Occipital lobe (tissue), 1 donor: ENCODE measurements at regions not wholly inside any gene's neighbourhood (a gene's known extent, or its start where the extent isn't known, plus 50 kb on each side); places are given as distances from the start of the nearest gene placed in this dataset.
"Not testable (repeated sequence)": the region's sequence is repeated elsewhere in the genome, so short reads cannot be mapped to it uniquely, and the experiment has no call there.

Source experiments
- DNase-seq: peaks from one replicate; lab custom pipeline; 2025; lab: John Stamatoyannopoulos, UW

DNA sequence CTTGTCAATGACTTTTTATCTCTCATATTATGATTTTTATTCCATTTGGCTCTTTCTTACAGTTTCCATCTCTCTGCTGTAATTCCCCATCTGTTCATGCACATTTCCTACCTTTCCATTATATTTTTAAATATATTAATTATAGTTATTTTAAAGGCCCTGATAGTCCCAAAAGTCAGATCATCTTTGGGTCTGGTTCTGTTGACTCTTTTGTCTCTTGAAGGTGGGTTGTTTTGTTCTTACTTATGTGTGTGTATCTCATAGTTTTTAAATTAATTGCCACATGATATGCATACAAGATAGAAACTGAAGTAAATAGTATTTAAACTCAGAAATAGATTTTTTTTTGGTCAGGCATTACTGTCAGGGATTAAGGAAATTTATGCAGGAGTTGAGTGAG is 178.0 kb upstream of the AJAP1 start:
- no peak for DNase-seq

DNA sequence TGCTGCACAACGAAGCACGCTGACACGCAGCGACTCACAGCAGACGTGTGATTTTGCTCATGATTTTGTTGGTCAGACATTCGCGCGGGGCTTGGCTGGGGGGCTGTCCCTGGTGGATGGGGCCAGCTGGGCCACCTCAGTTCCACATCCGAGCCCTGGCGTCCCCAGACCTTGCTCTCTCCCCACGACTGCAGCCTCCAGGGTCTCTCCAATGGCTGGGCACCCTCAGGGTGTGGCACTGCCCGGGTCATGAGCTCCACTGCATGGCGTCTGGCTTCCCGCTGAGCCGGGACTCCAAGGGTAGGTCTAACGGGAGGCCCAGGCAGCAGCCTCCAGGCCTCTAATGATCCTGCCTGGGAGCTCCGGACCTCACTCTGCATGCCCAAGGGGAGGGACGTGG is 173.0 kb upstream of the AJAP1 start:
- DNase-seq: no peak

DNA sequence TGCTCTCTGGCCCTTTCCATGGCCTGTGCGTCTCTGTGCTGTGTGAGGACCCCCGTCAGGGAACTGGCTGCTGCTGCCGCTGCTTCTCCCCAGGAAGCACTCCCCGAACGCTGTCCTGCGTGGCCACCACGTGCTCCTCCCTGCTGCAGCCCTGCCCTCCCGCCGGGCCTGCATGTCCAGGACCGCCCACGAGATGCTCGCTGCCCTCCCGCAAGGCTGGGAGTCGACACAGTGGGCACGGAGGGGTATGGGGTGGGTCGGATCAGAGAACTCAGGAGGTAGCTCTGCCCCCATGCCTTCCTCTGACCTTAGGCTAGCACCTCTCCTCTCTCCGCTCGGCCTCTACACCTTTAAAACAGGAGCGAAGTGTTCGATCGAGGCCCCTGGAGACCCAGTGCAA is 171.9 kb upstream of the AJAP1 start:
- DNase-seq: no peak

DNA sequence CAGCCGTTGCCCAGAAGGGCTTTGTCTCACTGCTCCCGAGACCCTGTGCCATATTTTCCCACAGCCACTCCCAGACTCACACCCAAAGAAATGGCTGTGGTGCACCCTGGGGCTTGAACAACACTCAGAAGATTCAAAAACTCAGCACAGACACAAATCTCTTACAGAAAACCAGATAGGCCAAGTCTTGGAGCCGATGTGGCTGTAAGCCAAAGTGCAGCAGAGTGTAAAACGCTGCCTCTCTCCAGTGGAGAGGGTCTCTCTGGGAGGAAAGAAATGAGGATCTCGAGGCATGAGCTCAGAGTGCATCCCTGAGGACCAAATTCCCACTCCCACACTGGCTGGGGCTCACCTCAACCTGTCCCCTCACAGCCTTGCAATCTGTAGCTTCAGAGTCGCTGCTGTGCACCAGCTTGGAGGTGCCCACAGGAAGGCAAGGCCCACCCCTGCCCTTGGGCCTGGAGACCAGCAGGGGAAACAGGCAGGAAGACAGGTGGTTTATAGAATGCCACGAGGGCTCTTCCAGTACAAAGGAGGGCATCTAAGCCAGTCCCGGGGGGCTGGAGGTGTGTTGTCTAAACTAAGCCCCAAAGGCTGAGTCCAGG is 171.3 kb upstream of the AJAP1 start:
- DNase-seq: no peak

DNA sequence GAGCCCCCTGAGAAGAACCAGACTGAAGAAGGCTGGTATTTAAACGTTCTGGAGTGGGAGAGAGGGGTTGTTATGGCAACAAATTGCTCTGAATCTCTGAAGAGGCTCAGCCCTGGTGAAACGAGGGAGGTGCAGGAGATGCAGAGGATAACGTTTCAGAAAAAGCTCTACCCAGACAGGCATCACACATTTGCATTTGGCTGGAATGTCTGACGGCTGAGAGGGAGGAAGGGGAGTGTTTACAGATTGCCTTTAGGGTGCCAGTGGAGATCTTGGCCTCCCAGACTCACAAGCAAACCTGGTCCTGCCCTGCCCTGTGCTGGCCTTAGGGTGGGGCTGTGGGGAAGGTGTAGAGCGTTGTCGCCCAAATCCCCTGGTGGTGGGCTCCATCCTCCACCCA is 169.0 kb upstream of the AJAP1 start:
- DNase-seq: peak; percentile 13

DNA sequence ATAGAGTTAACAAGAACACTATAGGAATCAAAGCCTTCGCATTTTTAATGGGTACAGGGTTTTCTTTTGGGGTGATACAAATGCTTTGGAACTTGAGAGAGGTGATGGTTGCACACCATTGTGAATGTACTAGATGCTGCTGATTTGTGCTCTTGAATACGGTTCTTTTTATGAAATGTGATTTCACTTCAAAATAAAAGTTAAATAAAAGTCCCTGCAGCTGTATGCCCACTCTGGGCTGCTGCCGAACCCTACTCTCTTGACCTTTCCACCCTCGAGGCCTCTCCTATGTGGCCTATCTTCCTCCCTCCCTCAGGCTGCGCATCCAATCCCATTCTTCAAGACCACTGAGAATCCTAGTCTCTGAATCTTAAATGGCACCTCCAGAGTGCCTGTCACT is 168.5 kb upstream of the AJAP1 start:
- DNase-seq: no peak

DNA sequence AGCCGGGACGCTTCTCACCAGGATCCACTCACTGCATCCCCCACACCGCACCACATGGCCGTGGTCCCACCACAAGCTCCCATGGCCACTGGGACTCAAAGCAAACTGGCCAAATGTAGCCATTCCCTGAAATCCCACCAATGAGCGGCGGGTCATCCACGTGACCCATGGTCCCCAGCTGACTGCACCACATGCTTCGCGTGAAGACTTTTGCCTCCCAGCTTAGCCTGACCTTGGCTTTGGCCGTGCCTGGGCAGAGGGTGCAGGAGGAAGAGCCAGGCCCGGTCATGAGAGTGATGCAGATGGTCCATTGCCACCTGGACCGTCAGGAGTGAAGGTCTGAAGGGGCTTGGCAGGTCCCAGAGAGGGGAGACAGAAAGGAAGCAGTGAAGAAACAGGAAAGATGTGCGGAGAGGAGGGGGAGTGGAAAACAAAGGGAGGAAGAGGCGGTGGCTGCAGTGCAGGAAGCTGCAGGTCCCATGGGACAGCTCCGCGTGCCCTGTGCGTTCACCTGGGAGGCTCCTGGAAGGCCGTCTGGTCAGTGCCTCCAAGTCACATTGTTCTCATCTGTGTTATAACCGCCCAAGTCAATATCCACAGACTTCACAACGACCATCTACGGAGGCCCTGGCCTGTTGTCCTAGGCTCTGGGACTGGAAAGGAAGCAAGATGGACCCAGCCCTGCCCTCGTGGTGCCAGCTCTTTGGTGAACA is 167.8 kb upstream of the AJAP1 start:
- no peak for DNase-seq

DNA sequence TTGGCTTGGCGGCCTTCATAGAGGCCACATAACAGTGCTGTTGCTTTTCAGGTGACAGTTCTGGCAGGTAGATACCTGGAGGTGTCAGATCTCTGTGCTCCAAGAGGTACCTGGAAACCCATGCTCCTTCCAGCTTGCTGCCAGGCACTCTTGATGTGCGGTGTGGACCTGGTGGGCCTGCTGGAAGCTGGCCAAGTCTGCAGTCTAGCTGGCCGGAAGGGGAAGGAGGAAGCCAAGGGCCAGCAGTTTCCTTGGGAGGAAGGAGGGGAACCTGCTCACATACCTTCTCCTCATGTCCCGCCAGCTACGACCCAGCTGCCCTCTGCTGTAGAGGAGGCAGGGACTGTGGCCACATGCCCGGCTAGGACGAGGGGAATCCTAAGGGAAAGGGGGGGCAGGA is 166.4 kb upstream of the AJAP1 start:
- DNase-seq: no peak

DNA sequence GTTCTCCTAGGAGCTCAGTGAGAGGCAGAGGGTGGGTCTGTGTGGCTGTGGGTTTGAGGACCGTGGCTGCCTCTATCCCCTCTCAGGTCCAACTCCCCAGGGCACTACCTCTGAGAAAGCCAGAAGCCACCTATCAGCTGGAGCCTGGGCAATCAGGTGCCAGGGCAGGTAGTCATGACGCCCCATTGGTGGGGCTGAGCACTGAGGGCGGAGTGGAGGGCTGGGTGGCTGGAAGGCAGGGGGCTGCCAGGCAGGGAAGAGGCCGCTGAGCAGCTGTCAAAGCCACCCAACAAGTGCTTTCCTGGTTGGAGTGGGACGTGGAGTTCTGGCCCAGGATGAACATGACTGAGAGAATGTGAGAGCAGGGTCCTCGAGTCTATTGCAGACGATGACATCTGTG is 164.9 kb upstream of the AJAP1 start:
- no peak for DNase-seq

DNA sequence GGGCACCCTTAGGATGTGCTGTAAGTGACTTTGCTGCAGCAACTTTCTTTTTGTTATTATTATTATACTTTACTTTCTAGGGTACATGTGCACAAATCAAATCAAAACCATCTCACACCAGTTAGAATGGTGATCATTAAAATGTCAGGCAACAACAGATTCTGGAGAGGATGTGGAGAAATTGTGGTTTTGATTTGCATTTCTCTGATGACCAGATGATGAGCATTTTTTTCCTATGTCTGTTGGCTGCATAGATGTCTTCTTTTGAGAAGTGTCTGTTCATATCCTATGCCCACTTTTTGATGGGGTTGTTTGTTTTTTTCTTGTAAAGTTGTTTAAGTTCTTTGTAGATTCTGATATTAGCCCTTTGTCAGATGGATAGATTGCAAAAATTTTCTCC is 164.4 kb upstream of the AJAP1 start:
- not testable (repeated sequence) for DNase-seq

DNA sequence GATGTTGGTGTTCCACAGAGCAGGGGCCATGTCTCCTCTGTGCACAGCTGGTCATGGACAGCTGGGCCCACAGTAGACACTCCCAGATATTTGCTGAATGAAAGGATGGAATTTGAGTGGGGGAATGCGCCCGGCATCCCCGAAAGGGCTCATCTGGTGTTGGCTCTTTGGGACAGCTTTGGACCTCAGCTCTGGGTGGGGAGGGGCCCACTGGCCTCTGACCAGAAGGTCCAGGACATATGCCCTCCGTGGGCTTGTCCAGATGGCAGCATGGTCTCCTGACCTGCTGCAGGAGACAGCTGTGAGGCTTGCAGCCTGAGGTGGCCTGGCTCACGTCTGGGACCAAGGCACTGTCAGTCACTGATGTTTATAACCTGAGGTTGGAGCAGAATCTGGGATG is 160.4 kb upstream of the AJAP1 start:
- no peak for DNase-seq

DNA sequence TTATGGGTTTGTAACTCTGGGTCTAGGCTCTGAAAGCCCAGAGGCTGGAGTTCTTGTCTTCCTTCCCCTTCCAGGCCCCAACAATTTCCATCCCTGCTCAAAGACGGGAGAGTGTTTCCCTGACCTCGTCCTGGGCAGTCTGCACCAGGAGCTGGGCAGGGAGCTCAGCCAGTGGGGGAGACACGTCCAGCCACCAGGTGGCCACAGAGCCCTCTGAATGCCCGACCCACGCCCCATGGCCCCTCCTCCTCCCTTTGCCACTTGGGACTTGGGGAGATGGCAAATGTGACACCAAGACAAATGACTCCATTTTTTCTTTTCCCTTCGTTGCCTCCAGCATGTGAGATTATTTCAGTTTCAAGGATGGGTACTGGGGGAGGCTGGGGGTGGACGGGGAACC is 159.9 kb upstream of the AJAP1 start:
- no peak for DNase-seq

DNA sequence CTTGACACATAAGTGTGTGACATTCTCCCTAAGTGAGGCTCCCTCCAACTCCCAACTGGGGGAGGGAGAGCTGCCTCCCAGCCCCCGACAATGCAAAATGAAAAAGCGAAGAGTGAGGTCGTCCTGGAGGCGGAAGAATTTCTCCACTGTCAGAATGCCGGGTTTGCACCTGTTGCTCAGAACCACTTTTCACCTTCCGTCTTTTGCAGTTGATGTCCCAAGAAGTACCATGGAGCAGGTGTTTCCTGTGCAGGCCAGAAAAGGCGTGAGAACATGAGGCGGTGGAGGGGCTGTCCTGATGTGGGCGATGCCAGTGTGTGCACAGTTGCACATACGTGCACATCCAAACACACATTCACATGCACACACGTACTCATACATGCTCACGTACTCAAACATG is 158.6 kb upstream of the AJAP1 start:
- no peak for DNase-seq

DNA sequence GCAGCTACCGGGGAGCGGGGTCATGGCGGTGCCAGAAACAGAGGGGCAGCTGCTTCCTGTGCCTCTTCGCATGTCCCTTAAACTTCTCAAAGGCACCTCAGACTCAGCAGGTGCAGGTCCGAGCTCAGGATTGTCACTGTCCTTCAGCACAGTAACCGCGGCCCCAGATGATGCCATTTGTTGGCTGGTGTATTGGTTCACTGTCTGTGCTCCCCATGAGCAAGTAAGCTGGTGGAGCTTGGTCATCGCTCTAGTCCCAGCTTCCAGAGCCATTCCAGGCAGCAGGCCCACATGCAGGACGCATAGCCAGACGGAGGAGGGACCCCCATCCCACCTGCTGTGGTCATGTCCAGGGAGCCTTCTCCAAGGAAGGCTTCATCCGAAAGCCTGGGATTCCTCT is 154.0 kb upstream of the AJAP1 start:
- DNase-seq: no peak

DNA sequence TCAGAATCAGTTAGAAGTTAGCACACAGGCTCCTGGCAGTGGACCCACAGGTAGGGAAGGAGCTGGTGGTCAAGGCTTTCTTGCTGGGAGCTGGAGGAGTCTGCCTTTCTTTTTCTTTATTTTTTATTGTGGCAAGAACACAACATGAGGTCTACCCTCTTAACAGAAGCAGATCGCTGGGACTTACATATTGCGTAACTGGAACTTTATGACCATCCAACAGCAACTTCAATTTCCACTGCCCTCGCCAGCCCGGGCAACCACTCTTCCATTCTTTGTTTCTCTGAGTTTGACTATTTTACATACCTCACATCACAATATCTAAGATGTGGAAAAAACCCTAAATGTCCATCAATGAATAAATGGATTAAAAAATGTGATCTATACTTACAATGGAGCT is 147.8 kb upstream of the AJAP1 start:
- no peak for DNase-seq

DNA sequence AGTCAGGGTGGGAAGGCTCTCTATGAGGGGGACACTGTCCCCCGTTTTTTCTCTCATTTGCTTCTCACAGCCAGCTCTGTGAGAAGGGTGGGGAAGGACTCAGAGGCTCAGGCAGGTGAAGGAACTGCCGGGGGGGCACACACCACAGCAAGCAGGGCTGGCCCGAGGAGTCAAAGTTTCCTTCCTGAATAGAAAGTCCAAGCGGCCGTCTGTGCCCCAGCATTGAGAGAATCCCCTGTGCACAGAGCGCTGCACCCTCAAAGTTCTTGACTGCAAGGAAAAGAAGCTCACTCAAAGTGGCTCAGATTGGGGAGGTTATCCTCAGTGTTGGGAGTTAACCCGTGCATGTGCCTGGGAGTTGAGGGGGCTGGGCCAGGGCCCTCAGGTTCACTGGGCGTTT is 145.2 kb upstream of the AJAP1 start:
- DNase-seq: no peak

DNA sequence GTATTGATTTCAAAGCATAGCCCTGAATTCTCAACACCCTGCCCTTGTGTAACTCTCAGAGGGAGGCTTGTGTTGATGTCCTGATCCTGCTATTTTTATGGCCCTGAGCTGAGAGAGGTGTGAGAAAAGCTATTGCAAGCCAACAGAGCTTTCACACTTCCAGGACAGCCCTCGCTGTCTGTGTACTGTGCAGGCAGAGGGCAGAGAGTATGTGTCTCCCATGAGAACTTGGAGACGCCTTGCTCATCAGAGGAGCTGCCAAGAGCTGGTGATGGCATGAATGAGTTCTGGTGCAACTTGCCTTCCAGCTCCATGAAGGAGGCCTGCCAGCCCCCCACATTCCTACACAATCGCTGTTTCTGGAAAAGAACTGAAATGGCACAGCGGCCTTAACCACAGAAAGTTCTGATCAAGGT is 144.1 kb upstream of the AJAP1 start:
- peak; percentile 61 for DNase-seq

DNA sequence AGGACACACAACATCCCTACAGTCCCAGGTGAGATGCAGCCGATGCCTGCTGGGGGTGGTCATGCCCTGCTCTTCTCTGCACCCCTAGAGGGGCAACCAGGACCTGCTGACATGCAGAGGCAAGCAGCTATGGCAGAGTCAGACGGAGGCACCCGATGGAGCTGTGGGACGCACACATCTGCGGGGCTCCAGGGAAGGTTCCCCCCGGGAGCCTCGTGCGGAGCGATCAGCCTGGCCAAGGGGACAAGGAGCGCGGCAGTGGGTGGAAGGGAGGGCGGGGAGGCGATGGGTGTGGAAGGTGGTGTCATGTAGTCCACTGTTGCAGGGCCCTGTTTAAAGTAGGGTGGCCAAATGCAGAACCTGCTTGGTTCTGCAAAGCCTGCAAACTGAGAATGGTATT is 143.0 kb upstream of the AJAP1 start:
- DNase-seq: no peak

DNA sequence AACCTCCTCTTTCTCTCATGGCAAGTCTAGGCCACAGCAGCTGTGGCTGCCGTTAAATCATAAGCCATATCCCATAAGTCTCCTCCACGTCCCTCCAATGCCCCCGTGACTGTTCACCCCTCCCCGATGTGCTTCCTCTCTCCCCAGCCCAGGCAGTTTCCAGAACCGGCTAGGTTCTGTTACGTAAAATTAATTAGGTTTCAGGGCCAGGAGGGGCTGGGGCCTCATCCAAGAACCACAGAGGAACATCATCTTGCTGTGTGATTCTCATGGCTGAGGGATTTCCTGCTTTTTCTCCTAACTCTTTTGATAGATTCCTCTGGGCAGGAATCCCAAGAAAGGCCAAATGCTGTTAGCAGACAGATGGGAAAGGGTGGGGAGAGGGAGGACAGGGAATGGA is 141.8 kb upstream of the AJAP1 start:
- no peak for DNase-seq

DNA sequence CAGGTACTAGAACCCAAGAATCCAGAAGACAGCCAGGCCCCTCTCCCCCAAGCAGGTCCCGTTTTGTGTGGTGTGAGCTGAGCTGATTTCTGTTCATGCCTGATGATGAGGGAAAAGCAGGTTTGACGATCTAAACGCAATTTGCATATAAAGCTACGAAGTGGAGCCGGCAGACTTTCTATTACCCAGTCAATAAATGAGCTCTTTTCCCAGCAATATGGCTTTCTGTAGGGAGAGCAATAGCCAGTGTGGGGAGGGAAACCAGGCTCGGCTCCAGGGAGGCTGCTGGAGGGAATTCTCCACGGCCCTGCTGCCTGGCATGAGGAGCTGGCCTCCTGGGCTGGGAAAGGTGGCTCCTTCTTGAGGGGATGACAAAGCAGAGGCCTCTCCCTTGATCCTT is 140.7 kb upstream of the AJAP1 start:
- no peak for DNase-seq

DNA sequence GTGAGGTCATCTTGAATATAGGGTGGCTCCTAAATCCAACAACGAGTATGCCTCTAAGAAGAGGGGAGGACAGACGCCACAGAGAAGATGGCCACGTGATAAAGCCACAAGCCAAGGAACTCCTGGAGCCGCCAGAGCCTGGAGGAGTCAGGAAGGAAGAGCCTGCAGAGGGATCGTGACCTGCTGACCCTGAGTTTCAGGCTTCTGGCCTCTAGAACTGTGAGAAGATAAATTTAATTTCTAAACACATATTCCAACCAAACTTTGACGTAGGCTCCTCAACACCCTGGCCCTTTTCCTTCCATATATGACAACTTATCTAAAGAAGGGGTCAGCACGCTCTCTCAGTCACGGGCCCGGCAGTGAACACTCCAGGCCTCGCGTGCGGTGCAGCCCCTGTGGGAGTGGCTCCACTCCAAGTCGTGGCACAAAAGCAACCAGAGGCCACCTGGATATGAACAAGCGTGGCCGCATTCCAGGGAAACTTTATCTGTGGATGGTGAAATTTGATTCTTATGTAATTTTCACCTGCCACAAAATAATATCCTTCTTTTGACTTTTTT is 138.6 kb upstream of the AJAP1 start:
- no peak for DNase-seq

DNA sequence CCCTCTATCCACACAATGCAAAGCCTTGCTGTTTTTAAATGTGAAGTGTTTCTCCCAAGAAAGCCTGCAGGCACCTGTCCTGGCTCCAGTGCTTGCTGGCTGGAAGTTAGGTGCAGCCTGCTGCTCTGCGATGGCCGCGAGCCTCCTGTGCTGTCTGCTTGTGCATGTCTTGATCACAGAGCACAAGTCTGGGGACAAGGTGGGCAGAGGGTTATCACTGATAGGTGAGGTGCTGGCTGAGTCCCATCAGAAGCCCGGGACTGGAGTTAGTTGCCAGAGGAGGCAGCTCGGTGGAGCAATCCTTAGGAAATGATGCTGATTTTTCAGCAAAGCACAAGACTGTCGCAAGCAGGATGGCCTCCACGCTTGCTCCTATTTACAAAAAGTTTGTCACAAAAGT is 137.8 kb upstream of the AJAP1 start:
- no peak for DNase-seq

DNA sequence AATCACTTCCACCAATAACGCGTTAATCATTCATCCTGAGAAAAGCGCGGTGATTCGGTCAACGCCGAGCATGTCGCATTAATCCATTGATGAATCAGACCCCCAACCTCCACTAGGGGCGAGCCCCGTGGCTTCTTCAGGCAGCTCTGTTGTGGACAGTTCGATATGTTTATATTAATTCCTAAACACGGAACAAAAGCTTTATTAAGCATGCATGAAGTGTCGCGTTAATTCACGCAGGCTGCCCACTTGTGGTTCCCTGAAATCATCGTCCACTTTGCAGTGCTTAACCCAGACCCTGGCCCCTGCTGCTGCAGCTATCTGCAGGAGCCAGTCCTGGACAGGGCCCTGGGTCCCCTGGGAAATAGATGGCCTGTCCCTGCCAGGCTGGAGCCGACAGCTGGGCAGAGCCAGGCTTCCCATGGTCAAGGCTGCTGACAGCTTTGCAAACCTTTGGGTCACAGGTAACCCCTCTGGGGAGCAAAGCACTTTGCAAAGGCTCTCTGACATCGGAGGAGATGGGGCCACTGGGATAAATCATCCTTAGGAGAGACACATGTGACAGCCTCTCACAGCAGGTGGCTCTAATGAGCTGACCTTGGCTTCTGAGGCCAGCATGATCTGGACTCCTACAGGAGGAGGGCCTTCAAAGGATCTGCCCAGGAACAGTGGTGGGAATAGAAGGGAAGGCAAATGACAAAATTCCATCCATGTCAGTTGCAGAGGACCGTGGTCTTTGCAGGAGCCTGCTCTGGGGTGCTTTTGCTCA is 137.0 kb upstream of the AJAP1 start:
- no peak for DNase-seq
